ENCODE measurements at regions not wholly inside any gene's neighbourhood (a gene's known extent, or its start where the extent isn't known, plus 50 kb on each side); places are given as distances from the start of the nearest gene placed in this dataset.

DNA sequence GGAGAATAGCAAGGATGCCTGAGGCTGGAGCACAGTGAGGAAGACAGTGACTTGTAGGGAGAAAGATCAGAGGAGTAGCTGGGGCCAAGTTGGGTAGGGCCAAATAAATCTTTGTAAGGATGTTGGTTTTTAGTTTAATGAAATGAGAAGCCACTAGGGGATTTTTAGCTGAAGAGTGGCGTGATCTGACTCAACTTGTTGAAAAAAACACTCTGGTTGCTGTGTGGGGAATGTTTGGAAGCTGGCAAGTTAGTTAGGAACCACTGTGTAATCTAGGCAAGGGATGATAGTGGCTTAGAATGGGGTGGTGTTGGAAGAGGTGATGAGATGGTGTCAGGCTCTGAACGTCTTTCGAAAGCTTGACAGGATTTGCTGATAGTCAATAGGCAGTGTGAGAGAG, 176.1 kb upstream of the HDDC2 start:
- Mint-ChIP-seq H3K36me3 (ENCODE audit: low read depth) (no peaks in the 10 kb centered on the region), H3K4me1 (ENCODE audit: low read depth) (no peaks in the 10 kb centered on the region), H3K9me3 (no peaks in the 10 kb centered on the region), H3K27me3 (ENCODE audit: low read depth) (peaks cover 4% of the 10 kb centered on the region), H3K4me3 (no peak overlapping the region), H3K27ac (no peak overlapping the region)
- CTCF ChIA-PET, result no interaction called here
- intact Hi-C loops (cut with micrococcal nuclease), result no loop called here
- DNase-seq, result no peak

- intact Hi-C loops (cut with micrococcal nuclease), result no loop called here
- no peaks in the 10 kb centered on the region for H3K36me3 Mint-ChIP-seq (ENCODE audit: low read depth)
- H3K27ac Mint-ChIP-seq, result no peak overlapping the region
- no peaks in the 10 kb centered on the region for H3K4me1 Mint-ChIP-seq (ENCODE audit: low read depth)
- no peaks in the 10 kb centered on the region for H3K9me3 Mint-ChIP-seq
- H3K27me3 Mint-ChIP-seq (ENCODE audit: low read depth), result no peaks in the 10 kb centered on the region
- CTCF ChIA-PET, result no interaction called here
- no peak overlapping the region for H3K4me3 Mint-ChIP-seq
- no peak for DNase-seq
Observed at GRCh38 chr6:125480146-125480545, 178.4 kb upstream of the HDDC2 start.

GRCh38 chr6:125480571-125480970, 178.8 kb upstream of the HDDC2 start:
- no peak overlapping the region for H3K27ac Mint-ChIP-seq
- H3K36me3 Mint-ChIP-seq (ENCODE audit: low read depth), result no peaks in the 10 kb centered on the region

DNA sequence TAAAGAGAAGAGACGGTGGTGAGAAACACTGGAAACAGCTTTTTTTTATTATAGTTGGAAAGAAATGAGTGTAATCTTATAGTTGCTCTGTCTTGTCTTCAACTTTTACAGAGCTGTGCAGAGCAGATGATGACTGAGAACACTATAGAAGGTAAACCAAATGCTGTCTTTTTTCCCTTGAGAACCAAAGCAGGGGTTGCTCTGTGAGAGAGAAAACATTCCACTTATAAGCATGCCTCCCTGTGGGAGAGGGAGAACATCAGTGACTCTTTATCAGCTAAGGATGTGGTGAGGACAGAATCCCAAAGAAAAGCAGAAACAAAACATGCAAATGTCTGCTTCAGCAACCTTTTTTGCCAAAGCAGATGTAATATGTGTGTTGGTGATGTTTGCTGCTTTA, 179.3 kb upstream of the HDDC2 start:
- intact Hi-C loops (cut with micrococcal nuclease), result no loop called here
- Mint-ChIP-seq H3K36me3 (ENCODE audit: low read depth) (no peaks in the 10 kb centered on the region), H3K27me3 (ENCODE audit: low read depth) (no peaks in the 10 kb centered on the region), H3K27ac (no peak overlapping the region), H3K4me3 (no peak overlapping the region), H3K4me1 (ENCODE audit: low read depth) (no peaks in the 10 kb centered on the region), H3K9me3 (no peaks in the 10 kb centered on the region)
- CTCF ChIA-PET, result no interaction called here
- DNase-seq, result no peak

More at GRCh38 chr6:125480571-125480970, 178.8 kb upstream of the HDDC2 start:
- DNase-seq, result no peak
- H3K27me3 Mint-ChIP-seq (ENCODE audit: low read depth), result no peaks in the 10 kb centered on the region
- CTCF ChIA-PET, result no interaction called here
- intact Hi-C loops (cut with micrococcal nuclease), result no loop called here
- no peaks in the 10 kb centered on the region for H3K4me1 Mint-ChIP-seq (ENCODE audit: low read depth)
- H3K9me3 Mint-ChIP-seq, result no peaks in the 10 kb centered on the region
- H3K4me3 Mint-ChIP-seq, result no peak overlapping the region

- Mint-ChIP-seq H3K4me3 (no peak overlapping the region), H3K9me3 (no peaks in the 10 kb centered on the region), H3K36me3 (ENCODE audit: low read depth) (no peaks in the 10 kb centered on the region), H3K27me3 (ENCODE audit: low read depth) (peaks cover 3% of the 10 kb centered on the region), H3K4me1 (ENCODE audit: low read depth) (no peaks in the 10 kb centered on the region), H3K27ac (no peak overlapping the region)
- intact Hi-C loops (cut with micrococcal nuclease), result no loop called here
- CTCF ChIA-PET, result no interaction called here
- DNase-seq, result no peak
Observed at GRCh38 chr6:125485757-125486156, 184.0 kb upstream of the HDDC2 start.

DNA sequence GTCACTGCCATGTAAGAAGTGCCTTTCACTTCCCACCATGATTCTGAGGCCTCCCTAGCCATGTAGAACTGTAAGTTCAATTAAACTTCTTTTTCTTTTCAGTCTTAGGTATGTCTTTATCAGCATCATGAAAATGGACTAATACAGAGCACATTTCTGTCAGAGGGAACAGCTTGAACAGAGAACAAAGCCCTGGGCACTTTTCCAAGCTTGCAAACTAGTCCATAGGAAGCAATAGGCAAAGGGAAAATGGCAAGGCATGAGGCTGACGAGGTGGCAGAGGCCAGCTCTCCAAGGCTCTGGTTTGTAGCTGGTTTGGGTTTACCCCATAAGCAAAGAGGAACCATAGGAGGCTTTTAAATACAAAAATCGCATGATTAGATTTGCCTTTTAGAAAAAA, 185.1 kb upstream of the HDDC2 start:
- Mint-ChIP-seq H3K27me3 (ENCODE audit: low read depth) (peaks cover 6% of the 10 kb centered on the region), H3K9me3 (no peaks in the 10 kb centered on the region), H3K4me1 (ENCODE audit: low read depth) (no peaks in the 10 kb centered on the region), H3K27ac (no peak overlapping the region), H3K36me3 (ENCODE audit: low read depth) (no peaks in the 10 kb centered on the region), H3K4me3 (no peak overlapping the region)
- CTCF ChIA-PET, result no interaction called here
- DNase-seq, result no peak
- intact Hi-C loops (cut with micrococcal nuclease), result no loop called here

GRCh38 chr6:125489579-125490285, 188.0 kb upstream of the HDDC2 start:
- intact Hi-C loops (cut with micrococcal nuclease), result no loop called here
- Mint-ChIP-seq H3K4me3 (no peak overlapping the region), H3K27ac (no peak overlapping the region), H3K9me3 (no peaks in the 10 kb centered on the region), H3K4me1 (ENCODE audit: low read depth) (no peaks in the 10 kb centered on the region), H3K27me3 (ENCODE audit: low read depth) (peaks cover 8% of the 10 kb centered on the region), H3K36me3 (ENCODE audit: low read depth) (no peaks in the 10 kb centered on the region)
- DNase-seq, result no peak
- CTCF ChIA-PET, result no interaction called here

DNA sequence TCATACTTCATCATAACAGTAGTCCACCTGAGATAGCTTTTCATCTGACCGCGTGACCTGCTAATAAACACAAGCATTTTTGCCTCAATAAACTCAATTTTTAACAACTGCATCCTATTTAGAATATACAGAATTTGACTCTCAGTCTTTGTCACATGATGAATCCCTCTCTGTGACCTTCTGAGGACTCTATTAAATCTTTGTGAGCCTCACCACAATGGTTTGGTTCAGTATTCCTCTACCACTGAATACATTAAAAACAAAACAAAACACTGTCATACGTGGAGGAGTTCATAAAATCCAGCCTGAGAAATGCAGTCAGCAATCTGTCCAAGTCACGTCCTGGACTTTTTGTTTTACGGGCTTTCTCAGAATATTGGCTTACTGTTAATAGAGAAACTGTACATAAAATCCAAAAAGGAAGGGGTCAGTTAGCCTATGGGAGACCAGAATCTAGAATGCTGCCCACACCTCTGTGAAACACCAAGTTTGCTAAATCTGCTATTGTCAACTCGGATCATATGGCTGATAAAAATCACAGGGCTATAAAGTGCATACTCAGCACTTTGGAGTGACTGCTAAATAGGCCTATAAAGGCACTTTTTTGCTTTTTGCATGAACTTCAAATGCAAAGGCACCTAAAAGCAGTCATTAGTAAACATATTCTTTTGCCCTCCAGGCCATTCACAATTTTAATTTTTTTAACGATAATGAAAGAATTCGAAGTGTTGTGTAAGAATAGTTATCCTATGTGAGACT, 190.3 kb upstream of the HDDC2 start:
- intact Hi-C loops (cut with micrococcal nuclease), result no loop called here
- H3K9me3 Mint-ChIP-seq, result no peaks in the 10 kb centered on the region
- H3K27me3 Mint-ChIP-seq (ENCODE audit: low read depth), result peaks cover 8% of the 10 kb centered on the region
- CTCF ChIA-PET, result no interaction called here
- H3K36me3 Mint-ChIP-seq (ENCODE audit: low read depth), result no peaks in the 10 kb centered on the region
- no peak for DNase-seq
- no peak overlapping the region for H3K27ac Mint-ChIP-seq
- H3K4me1 Mint-ChIP-seq (ENCODE audit: low read depth), result no peaks in the 10 kb centered on the region
- H3K4me3 Mint-ChIP-seq, result no peak overlapping the region

DNA sequence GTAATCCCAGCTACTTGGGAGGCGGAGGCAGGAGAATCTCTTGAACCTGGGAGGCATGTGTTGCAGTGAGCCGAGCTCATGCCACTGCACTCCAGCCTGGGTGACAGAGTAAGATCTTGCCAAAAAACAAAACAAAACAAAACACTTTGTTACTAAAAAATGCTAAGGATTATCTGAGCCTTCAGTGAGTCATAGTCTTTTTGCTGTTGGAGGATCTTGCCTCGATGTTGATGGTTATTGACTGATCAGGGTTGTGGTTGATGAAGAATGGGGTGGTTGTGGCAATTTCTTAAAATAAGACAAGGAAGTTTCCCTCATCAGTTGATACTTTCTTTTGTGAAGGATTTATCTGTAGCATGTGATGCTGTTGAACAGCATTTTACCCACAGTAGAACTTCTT, 196.8 kb upstream of the HDDC2 start:
- intact Hi-C loops (cut with micrococcal nuclease), result no loop called here
- Mint-ChIP-seq H3K27me3 (ENCODE audit: low read depth) (peaks cover 5% of the 10 kb centered on the region), H3K27ac (no peak overlapping the region), H3K4me3 (no peak overlapping the region), H3K4me1 (ENCODE audit: low read depth) (no peaks in the 10 kb centered on the region), H3K9me3 (no peaks in the 10 kb centered on the region), H3K36me3 (ENCODE audit: low read depth) (no peaks in the 10 kb centered on the region)
- CTCF ChIA-PET, result no interaction called here
- no peak for DNase-seq

DNA sequence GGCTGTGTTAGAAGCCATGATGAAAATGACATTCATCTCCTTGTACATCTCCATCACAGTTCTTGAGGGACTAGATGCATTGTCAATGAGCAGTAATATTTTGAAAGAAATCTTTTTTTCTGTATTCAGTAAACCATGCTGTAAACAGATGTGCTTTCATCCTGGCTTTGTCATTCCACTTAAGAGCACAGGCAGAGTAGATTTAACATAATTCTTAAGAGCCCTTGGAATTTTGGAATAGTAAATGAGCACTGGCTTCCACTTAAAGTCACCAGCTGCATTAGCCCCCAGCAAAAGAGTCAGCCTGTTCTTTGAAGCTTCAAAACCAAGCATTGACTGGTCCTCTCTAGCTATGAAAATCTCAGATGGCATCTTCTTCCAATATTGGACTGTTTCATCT, 197.8 kb upstream of the HDDC2 start:
- no peaks in the 10 kb centered on the region for H3K36me3 Mint-ChIP-seq (ENCODE audit: low read depth)
- CTCF ChIA-PET, result no interaction called here
- H3K4me3 Mint-ChIP-seq, result no peak overlapping the region
- intact Hi-C loops (cut with micrococcal nuclease), result no loop called here
- H3K27me3 Mint-ChIP-seq (ENCODE audit: low read depth), result peaks cover 5% of the 10 kb centered on the region
- no peaks in the 10 kb centered on the region for H3K4me1 Mint-ChIP-seq (ENCODE audit: low read depth)
- no peak for DNase-seq
- H3K9me3 Mint-ChIP-seq, result no peaks in the 10 kb centered on the region
- H3K27ac Mint-ChIP-seq, result no peak overlapping the region

GRCh38 chr6:125503181-125503580, 201.4 kb upstream of the HDDC2 start:
- intact Hi-C loops (cut with micrococcal nuclease), result no loop called here
- Mint-ChIP-seq H3K36me3 (ENCODE audit: low read depth) (no peaks in the 10 kb centered on the region), H3K4me3 (no peak overlapping the region), H3K9me3 (no peaks in the 10 kb centered on the region), H3K4me1 (ENCODE audit: low read depth) (no peaks in the 10 kb centered on the region), H3K27me3 (ENCODE audit: low read depth) (peaks cover 12% of the 10 kb centered on the region), H3K27ac (no peak overlapping the region)
- CTCF ChIA-PET, result interaction anchor here (1.3 kb wide), 1 partner anchor 11 kb away, joined by 3 read pairs; no protein-coding TSS in a partner anchor
- no peak for DNase-seq

DNA sequence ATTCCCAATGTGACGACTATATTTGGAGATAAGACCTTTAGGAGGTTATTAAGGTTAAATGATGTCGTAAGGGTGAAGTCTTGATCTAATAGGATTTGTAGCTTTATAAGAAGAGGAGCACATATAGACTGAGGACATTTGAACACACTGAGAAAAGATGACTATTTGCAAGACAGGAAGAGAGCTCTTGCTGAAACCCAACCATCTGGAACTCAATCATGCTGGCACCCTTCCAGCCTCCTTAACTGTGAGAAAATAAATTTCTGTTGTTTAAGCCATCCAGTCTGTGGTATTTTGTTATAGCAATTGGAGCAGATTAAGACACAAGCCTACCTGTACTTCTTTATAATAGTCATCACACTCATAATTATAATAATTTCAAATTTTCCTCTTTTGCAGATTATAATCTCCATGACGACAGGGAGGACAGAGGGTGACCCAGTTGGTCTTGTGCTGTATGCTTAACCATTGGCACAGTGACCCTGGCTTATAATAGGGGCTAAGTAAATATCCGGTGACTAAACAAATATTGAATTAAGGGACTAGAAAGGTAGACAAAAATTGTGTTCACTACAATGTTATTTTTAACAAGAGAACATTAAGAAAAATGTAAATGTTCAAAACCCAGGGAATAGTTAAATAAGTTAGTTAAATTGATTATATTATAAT, 206.4 kb upstream of the HDDC2 start:
- intact Hi-C loops (cut with micrococcal nuclease), result no loop called here
- H3K27me3 Mint-ChIP-seq (ENCODE audit: low read depth), result peaks cover 8% of the 10 kb centered on the region
- H3K9me3 Mint-ChIP-seq, result no peaks in the 10 kb centered on the region
- H3K4me1 Mint-ChIP-seq (ENCODE audit: low read depth), result no peaks in the 10 kb centered on the region
- CTCF ChIA-PET, result no interaction called here
- no peak overlapping the region for H3K27ac Mint-ChIP-seq
- no peak for DNase-seq
- H3K36me3 Mint-ChIP-seq (ENCODE audit: low read depth), result no peaks in the 10 kb centered on the region
- H3K4me3 Mint-ChIP-seq, result no peak overlapping the region

GRCh38 chr6:125508793-125509192, 207.0 kb upstream of the HDDC2 start:
- no peaks in the 10 kb centered on the region for H3K9me3 Mint-ChIP-seq
- H3K4me1 Mint-ChIP-seq (ENCODE audit: low read depth), result no peaks in the 10 kb centered on the region
- intact Hi-C loops (cut with micrococcal nuclease), result no loop called here
- H3K27me3 Mint-ChIP-seq (ENCODE audit: low read depth), result peaks cover 7% of the 10 kb centered on the region
- no peak overlapping the region for H3K27ac Mint-ChIP-seq
- H3K4me3 Mint-ChIP-seq, result no peak overlapping the region
- DNase-seq, result no peak
- CTCF ChIA-PET, result no interaction called here
- no peaks in the 10 kb centered on the region for H3K36me3 Mint-ChIP-seq (ENCODE audit: low read depth)
